OCI-M2 (cell line): ENCODE measurements at regions not wholly inside any gene's neighbourhood (a gene's known extent, or its start where the extent isn't known, plus 50 kb on each side); places are given as distances from the start of the nearest gene placed in this dataset.

ENCODE experiments used
- DNase-seq: peaks from one replicate; lab custom pipeline; 2025; ENCODE audit not compliant: unreplicated experiment; lab: John Stamatoyannopoulos, UW

GRCh38 chr13:40272776-40273139 is 393.7 kb downstream of the FOXO1 start:
- DNase-seq = no peak

- no peak for DNase-seq
Measured at GRCh38 chr13:40273253-40274025, 393.0 kb downstream of the FOXO1 start.

- DNase-seq = no peak
Measured at GRCh38 chr13:40274103-40274502, 392.3 kb downstream of the FOXO1 start.

- no peak for DNase-seq
Measured at GRCh38 chr13:40275155-40275554, 391.3 kb downstream of the FOXO1 start.

- DNase-seq = no peak
Measured at GRCh38 chr13:40275636-40276035, 390.8 kb downstream of the FOXO1 start.

- no peak for DNase-seq
Measured at GRCh38 chr13:40283666-40284065, 382.8 kb downstream of the FOXO1 start.

- no peak for DNase-seq
Measured at GRCh38 chr13:40285634-40286033, 380.8 kb downstream of the FOXO1 start.

GRCh38 chr13:40287428-40287827 is 379.0 kb downstream of the FOXO1 start:
- DNase-seq = no peak

GRCh38 chr13:40288259-40288658 is 378.2 kb downstream of the FOXO1 start:
- no peak for DNase-seq

GRCh38 chr13:40290758-40291157 is 375.7 kb downstream of the FOXO1 start:
- no peak for DNase-seq

- DNase-seq = no peak
Measured at GRCh38 chr13:40292108-40292507, 374.3 kb downstream of the FOXO1 start.

GRCh38 chr13:40292536-40292935 is 373.9 kb downstream of the FOXO1 start:
- no peak for DNase-seq

GRCh38 chr13:40302351-40302750 is 364.1 kb downstream of the FOXO1 start:
- DNase-seq = no peak

- DNase-seq = no peak
Measured at GRCh38 chr13:40304391-40304790, 362.1 kb downstream of the FOXO1 start.

- no peak for DNase-seq
Measured at GRCh38 chr13:40306817-40307216, 359.6 kb downstream of the FOXO1 start.

- DNase-seq = no peak
Measured at GRCh38 chr13:40309881-40310280, 356.6 kb downstream of the FOXO1 start.

- DNase-seq = no peak
Measured at GRCh38 chr13:40311356-40312101, 354.9 kb downstream of the FOXO1 start.

GRCh38 chr13:40313269-40314200 is 352.9 kb downstream of the FOXO1 start:
- DNase-seq = no peak

GRCh38 chr13:40315416-40316064 is 350.9 kb downstream of the FOXO1 start:
- DNase-seq = no peak

- no peak for DNase-seq
Measured at GRCh38 chr13:40316301-40316700, 350.1 kb downstream of the FOXO1 start.

- DNase-seq = no peak
Measured at GRCh38 chr13:40317980-40318327, 348.5 kb downstream of the FOXO1 start.
